ENCODE measurements at regions not wholly inside any gene's neighbourhood (a gene's known extent, or its start where the extent isn't known, plus 50 kb on each side); places are given as distances from the start of the nearest gene placed in this dataset.

DNA sequence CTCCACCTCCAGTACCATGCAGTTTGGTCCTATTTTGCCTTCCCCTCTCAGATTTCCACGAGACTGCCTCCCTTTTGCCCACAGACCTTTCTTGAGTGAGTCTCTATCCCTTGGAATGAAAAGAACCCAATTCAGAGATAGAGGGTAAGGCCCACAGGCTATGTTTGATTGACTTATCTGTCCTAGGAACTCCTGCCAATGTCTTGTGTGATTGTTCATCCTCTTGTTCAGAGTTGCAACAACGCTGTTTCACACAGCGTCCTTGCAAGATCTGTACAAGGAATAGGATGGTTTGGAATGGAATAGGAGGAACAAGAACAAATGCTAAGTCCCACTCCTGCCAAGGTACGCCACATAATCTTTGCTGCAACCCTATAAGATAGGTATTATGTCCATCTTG, 142.2 kb upstream of the ABCA1 start:
- ATAC-seq = no peak
- TF ChIP-seq, protein P1, sequence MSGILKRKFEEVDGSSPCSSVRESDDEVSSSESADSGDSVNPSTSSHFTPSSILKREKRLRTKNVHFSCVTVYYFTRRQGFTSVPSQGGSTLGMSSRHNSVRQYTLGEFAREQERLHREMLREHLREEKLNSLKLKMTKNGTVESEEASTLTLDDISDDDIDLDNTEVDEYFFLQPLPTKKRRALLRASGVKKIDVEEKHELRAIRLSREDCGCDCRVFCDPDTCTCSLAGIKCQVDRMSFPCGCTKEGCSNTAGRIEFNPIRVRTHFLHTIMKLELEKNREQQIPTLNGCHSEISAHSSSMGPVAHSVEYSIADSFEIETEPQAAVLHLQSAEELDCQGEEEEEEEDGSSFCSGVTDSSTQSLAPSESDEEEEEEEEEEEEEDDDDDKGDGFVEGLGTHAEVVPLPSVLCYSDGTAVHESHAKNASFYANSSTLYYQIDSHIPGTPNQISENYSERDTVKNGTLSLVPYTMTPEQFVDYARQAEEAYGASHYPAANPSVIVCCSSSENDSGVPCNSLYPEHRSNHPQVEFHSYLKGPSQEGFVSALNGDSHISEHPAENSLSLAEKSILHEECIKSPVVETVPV (CRISPR knock-in tag; IDR thresholded peaks at IDR 0.05) = no peak
- TF ChIP-seq GLIS3 (CRISPR knock-in tag; IDR thresholded peaks at IDR 0.05) (no peak), ZFP30 (CRISPR knock-in tag; IDR thresholded peaks at IDR 0.05) (no peak), ZNF8 (CRISPR knock-in tag; IDR thresholded peaks at IDR 0.05) (no peak), TOX (CRISPR knock-in tag; IDR thresholded peaks at IDR 0.05; ENCODE audit: borderline replicate concordance) (no peak), ZNF70 (CRISPR knock-in tag; IDR thresholded peaks at IDR 0.05) (no peak), CSDC2 (CRISPR knock-in tag; IDR thresholded peaks at IDR 0.05) (no peak), SNAI2 (CRISPR knock-in tag; IDR thresholded peaks at IDR 0.05) (no peak), PPARA (CRISPR knock-in tag; IDR thresholded peaks at IDR 0.05; ENCODE audit: borderline replicate concordance) (no peak), ZNF565 (CRISPR knock-in tag; conservative IDR thresholded peaks at IDR 0.05; ENCODE audit: low read depth) (no peak), ARNTL (CRISPR knock-in tag; IDR thresholded peaks at IDR 0.05; ENCODE audit: borderline replicate concordance, low read depth) (no peak), ZFP3 (CRISPR knock-in tag; IDR thresholded peaks at IDR 0.05) (no peak), RARB (CRISPR knock-in tag; IDR thresholded peaks at IDR 0.05) (no peak), ZC3H10 (CRISPR knock-in tag; IDR thresholded peaks at IDR 0.05) (no peak), TCF4 (CRISPR knock-in tag; IDR thresholded peaks at IDR 0.05; ENCODE audit: borderline replicate concordance) (no peak)

DNA sequence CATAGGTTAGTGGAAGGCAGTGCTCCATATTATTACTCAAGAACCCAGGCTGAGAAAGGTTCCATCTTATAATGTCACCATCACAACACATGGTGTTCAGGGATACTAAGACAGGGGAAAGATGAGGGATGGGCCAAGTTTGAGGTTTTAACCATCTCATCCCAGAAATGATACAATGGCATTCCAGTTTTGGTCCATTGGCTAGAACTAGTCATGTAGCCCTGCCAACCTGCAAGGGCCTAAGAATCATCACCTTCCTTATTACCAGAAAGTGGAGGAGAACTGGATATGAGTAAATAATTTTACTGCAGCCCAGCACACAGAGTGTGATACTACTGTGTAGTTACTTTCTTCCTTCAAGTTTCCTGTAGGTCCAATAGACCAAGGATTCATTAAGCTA, 144.5 kb upstream of the ABCA1 start:
- TF ChIP-seq BACH2 (CRISPR knock-in tag; IDR thresholded peaks at IDR 0.05; ENCODE audit: borderline replicate concordance) (no peak), TOX (CRISPR knock-in tag; IDR thresholded peaks at IDR 0.05; ENCODE audit: borderline replicate concordance) (no peak), ARNTL (CRISPR knock-in tag; IDR thresholded peaks at IDR 0.05; ENCODE audit: borderline replicate concordance, low read depth) (no peak), ZFP3 (CRISPR knock-in tag; IDR thresholded peaks at IDR 0.05) (no peak), RARB (CRISPR knock-in tag; IDR thresholded peaks at IDR 0.05) (no peak), ESRRG (CRISPR knock-in tag; IDR thresholded peaks at IDR 0.05) (no peak), ZFP30 (CRISPR knock-in tag; IDR thresholded peaks at IDR 0.05) (no peak), GLIS3 (CRISPR knock-in tag; IDR thresholded peaks at IDR 0.05) (no peak), SNAI2 (CRISPR knock-in tag; IDR thresholded peaks at IDR 0.05) (no peak), ZNF70 (CRISPR knock-in tag; IDR thresholded peaks at IDR 0.05) (no peak)
- TF ChIP-seq, protein P2, sequence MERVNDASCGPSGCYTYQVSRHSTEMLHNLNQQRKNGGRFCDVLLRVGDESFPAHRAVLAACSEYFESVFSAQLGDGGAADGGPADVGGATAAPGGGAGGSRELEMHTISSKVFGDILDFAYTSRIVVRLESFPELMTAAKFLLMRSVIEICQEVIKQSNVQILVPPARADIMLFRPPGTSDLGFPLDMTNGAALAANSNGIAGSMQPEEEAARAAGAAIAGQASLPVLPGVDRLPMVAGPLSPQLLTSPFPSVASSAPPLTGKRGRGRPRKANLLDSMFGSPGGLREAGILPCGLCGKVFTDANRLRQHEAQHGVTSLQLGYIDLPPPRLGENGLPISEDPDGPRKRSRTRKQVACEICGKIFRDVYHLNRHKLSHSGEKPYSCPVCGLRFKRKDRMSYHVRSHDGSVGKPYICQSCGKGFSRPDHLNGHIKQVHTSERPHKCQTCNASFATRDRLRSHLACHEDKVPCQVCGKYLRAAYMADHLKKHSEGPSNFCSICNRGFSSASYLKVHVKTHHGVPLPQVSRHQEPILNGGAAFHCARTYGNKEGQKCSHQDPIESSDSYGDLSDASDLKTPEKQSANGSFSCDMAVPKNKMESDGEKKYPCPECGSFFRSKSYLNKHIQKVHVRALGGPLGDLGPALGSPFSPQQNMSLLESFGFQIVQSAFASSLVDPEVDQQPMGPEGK (CRISPR knock-in tag; IDR thresholded peaks at IDR 0.05; ENCODE audit: borderline replicate concordance) = no peak
- TF ChIP-seq, protein P1 (CRISPR knock-in tag; IDR thresholded peaks at IDR 0.05) = no peak
- ATAC-seq = no peak

DNA sequence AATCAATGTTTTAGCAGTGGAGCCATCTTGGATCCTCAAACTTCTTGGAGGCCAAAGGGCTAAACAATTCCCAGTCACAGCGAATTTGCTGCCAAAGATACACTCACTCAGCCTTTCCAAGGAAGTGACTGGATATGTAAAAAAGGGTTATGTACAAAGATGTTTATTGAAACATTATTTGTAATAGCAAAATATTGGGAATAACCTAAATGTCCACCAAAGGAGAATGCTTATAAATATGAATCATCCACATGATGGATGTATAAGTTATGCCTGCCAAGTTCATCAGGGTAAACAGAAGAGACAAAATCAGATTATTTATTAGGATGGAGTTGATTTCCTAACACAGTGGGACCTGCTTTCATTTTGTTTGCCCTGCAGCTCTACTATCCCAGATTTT, 145.2 kb upstream of the ABCA1 start:
- TF ChIP-seq ZNF565 (CRISPR knock-in tag; conservative IDR thresholded peaks at IDR 0.05; ENCODE audit: low read depth) = no peak
- no peak for TF ChIP-seq ZNF8 (CRISPR knock-in tag; IDR thresholded peaks at IDR 0.05)
- no peak for TF ChIP-seq TCF4 (CRISPR knock-in tag; IDR thresholded peaks at IDR 0.05; ENCODE audit: borderline replicate concordance)
- TF ChIP-seq SNAI2 (CRISPR knock-in tag; IDR thresholded peaks at IDR 0.05) = no peak
- no peak for TF ChIP-seq ESRRG (CRISPR knock-in tag; IDR thresholded peaks at IDR 0.05)
- TF ChIP-seq, protein P2 (CRISPR knock-in tag; IDR thresholded peaks at IDR 0.05; ENCODE audit: borderline replicate concordance) = no peak
- TF ChIP-seq ZC3H10 (CRISPR knock-in tag; IDR thresholded peaks at IDR 0.05) = no peak
- TF ChIP-seq, protein P1 (CRISPR knock-in tag; IDR thresholded peaks at IDR 0.05) = no peak
- TF ChIP-seq, protein P3, sequence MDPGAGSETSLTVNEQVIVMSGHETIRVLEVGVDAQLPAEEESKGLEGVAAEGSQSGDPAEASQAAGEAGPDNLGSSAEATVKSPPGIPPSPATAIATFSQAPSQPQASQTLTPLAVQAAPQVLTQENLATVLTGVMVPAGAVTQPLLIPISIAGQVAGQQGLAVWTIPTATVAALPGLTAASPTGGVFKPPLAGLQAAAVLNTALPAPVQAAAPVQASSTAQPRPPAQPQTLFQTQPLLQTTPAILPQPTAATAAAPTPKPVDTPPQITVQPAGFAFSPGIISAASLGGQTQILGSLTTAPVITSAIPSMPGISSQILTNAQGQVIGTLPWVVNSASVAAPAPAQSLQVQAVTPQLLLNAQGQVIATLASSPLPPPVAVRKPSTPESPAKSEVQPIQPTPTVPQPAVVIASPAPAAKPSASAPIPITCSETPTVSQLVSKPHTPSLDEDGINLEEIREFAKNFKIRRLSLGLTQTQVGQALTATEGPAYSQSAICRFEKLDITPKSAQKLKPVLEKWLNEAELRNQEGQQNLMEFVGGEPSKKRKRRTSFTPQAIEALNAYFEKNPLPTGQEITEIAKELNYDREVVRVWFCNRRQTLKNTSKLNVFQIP (CRISPR knock-in tag; IDR thresholded peaks at IDR 0.05; ENCODE audit: borderline replicate concordance, low read depth) = no peak
- no peak for TF ChIP-seq ARNTL (CRISPR knock-in tag; IDR thresholded peaks at IDR 0.05; ENCODE audit: borderline replicate concordance, low read depth)
- TF ChIP-seq GLIS3 (CRISPR knock-in tag; IDR thresholded peaks at IDR 0.05) = no peak
- no peak for TF ChIP-seq ZFP3 (CRISPR knock-in tag; IDR thresholded peaks at IDR 0.05)
- TF ChIP-seq TOX (CRISPR knock-in tag; IDR thresholded peaks at IDR 0.05; ENCODE audit: borderline replicate concordance) = no peak
- no peak for TF ChIP-seq OSR1 (CRISPR knock-in tag; IDR thresholded peaks at IDR 0.05)
- TF ChIP-seq, protein P4, sequence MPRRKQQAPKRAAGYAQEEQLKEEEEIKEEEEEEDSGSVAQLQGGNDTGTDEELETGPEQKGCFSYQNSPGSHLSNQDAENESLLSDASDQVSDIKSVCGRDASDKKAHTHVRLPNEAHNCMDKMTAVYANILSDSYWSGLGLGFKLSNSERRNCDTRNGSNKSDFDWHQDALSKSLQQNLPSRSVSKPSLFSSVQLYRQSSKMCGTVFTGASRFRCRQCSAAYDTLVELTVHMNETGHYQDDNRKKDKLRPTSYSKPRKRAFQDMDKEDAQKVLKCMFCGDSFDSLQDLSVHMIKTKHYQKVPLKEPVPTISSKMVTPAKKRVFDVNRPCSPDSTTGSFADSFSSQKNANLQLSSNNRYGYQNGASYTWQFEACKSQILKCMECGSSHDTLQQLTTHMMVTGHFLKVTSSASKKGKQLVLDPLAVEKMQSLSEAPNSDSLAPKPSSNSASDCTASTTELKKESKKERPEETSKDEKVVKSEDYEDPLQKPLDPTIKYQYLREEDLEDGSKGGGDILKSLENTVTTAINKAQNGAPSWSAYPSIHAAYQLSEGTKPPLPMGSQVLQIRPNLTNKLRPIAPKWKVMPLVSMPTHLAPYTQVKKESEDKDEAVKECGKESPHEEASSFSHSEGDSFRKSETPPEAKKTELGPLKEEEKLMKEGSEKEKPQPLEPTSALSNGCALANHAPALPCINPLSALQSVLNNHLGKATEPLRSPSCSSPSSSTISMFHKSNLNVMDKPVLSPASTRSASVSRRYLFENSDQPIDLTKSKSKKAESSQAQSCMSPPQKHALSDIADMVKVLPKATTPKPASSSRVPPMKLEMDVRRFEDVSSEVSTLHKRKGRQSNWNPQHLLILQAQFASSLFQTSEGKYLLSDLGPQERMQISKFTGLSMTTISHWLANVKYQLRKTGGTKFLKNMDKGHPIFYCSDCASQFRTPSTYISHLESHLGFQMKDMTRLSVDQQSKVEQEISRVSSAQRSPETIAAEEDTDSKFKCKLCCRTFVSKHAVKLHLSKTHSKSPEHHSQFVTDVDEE (CRISPR knock-in tag; IDR thresholded peaks at IDR 0.05) = no peak
- no peak for TF ChIP-seq BACH2 (CRISPR knock-in tag; IDR thresholded peaks at IDR 0.05; ENCODE audit: borderline replicate concordance)
- TF ChIP-seq RARB (CRISPR knock-in tag; IDR thresholded peaks at IDR 0.05) = no peak
- ATAC-seq = no peak
